Activated CD8-positive, alpha-beta T cell treated with anti-CD3 and anti-CD28 coated beads for 36 hours (primary cell): ENCODE measurements at regions not wholly inside any gene's neighbourhood (a gene's known extent, or its start where the extent isn't known, plus 50 kb on each side); places are given as distances from the start of the nearest gene placed in this dataset.

ENCODE experiments used
- ATAC-seq: fragments of 200-7000 bp; cut with Tn5 transposase; one replicate; pipeline ENCODE4 v1.10.0; 2021; ENCODE audit warnings: mild to moderate bottlenecking, moderate library complexity
- CTCF ChIA-PET: fragments of 350-600 bp; sonication (Branson Sonifier 250); formaldehyde crosslinking; loops from one replicate; lab custom pipeline; 2021; ENCODE audit warnings: antibody characterized with exemption; lab: Charles Lee
- POLR2A ChIA-PET: fragments of 350-600 bp; sonication (Branson Sonifier 250); formaldehyde crosslinking; loops from one replicate; lab custom pipeline; 2021; ENCODE audit warnings: antibody characterized with exemption; lab: Charles Lee
- DNase-seq: peaks from one replicate; pipeline ENCODE4 v3.0.0-alpha.2; 2020
- H3K27ac Mint-ChIP-seq: one replicate; pipeline ENCODE4 v1.8.0; 2021; ENCODE audit warnings: mild to moderate bottlenecking, mixed read lengths
- H3K27me3 Mint-ChIP-seq: one replicate; pipeline ENCODE4 v1.8.0; 2021; ENCODE audit warnings: mixed read lengths
- H3K36me3 Mint-ChIP-seq: one replicate; pipeline ENCODE4 v1.8.0; 2021; ENCODE audit warnings: low read depth, mixed read lengths
- H3K4me1 Mint-ChIP-seq: one replicate; pipeline ENCODE4 v1.8.0; 2021; ENCODE audit warnings: low read depth, mixed read lengths
- H3K4me3 Mint-ChIP-seq: one replicate; pipeline ENCODE4 v1.8.0; 2021; ENCODE audit warnings: mild to moderate bottlenecking, moderate library complexity, mixed read lengths
- H3K9me3 Mint-ChIP-seq: one replicate; pipeline ENCODE4 v1.8.0; 2021; ENCODE audit warnings: mixed read lengths
- intact Hi-C: fragments of 100-400 bp; cut with micrococcal nuclease; formaldehyde crosslinking; loops from one replicate; pipeline ENCODE4 v1.10.0; 2022
- TF ChIP-seq, protein P1 (sequence below): fragments of 200-600 bp; IDR thresholded peaks from one replicate; pipeline ENCODE4 v1.8.0; 2022; ENCODE audit warnings: antibody characterized with exemption, mild to moderate bottlenecking

DNA sequence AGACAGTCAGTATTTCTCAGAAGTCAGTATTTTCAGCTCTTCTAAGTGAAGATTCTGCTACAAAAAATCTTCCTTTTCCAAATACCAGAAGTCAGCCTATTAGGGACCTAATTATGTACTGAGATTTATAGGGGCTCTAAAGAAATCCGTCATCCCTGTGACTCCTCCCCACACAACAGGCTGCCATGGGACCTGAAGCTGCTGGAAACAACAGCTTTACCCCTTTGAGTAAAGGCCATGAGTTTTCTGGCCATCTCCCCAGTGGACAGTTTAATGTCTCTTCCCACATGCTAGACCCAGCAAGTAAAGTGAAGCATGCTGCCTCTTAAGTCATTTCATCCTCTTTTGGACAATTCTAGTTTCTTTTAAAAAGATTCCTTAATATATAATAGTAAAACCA is 255.7 kb upstream of the ACVR2A start:
- POLR2A ChIA-PET = no interaction called here

DNA sequence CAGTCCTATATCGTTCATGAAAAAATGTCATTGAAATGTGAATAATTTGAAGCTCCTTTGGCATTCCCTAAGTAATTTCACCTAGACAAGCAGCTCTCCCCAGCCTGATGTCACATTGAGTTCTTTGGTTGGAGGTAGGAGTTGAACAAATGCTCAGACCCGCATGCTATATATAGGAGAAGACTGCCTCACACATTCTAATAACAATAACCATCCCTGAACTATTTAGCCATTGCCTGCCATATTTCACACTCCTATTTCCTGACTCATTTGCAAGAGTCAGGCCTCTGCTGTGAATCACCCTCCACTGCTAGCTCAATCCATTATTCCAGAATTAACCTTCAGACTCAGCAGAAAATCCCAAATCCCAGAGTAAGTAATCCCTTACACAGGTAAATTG is 256.6 kb upstream of the ACVR2A start:
- Mint-ChIP-seq H3K9me3 (peaks cover 5% of the 10 kb centered on the region), H3K36me3 (no peaks in the 10 kb centered on the region), H3K27me3 (peaks cover 3% of the 10 kb centered on the region), H3K4me3 (no peak overlapping the region), H3K27ac (no peak overlapping the region), H3K4me1 (no peaks in the 10 kb centered on the region)
- intact Hi-C loops = no loop called here
- ChIA-PET POLR2A (no interaction called here), CTCF (no interaction called here)
- ATAC-seq (no peak), DNase-seq (no peak)
- TF ChIP-seq, protein P1, sequence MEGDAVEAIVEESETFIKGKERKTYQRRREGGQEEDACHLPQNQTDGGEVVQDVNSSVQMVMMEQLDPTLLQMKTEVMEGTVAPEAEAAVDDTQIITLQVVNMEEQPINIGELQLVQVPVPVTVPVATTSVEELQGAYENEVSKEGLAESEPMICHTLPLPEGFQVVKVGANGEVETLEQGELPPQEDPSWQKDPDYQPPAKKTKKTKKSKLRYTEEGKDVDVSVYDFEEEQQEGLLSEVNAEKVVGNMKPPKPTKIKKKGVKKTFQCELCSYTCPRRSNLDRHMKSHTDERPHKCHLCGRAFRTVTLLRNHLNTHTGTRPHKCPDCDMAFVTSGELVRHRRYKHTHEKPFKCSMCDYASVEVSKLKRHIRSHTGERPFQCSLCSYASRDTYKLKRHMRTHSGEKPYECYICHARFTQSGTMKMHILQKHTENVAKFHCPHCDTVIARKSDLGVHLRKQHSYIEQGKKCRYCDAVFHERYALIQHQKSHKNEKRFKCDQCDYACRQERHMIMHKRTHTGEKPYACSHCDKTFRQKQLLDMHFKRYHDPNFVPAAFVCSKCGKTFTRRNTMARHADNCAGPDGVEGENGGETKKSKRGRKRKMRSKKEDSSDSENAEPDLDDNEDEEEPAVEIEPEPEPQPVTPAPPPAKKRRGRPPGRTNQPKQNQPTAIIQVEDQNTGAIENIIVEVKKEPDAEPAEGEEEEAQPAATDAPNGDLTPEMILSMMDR = no peak

More for the DNA sequence above, 255.7 kb upstream of the ACVR2A start:
- peaks cover 5% of the 10 kb centered on the region for H3K9me3 Mint-ChIP-seq
- H3K27ac Mint-ChIP-seq = no peak overlapping the region
- TF ChIP-seq, protein P1 = no peak
- H3K36me3 Mint-ChIP-seq = no peaks in the 10 kb centered on the region
- no peak for ATAC-seq
- no peak for DNase-seq
- H3K4me3 Mint-ChIP-seq = no peak overlapping the region
- H3K27me3 Mint-ChIP-seq = peaks cover 3% of the 10 kb centered on the region
- intact Hi-C loops = no loop called here
- H3K4me1 Mint-ChIP-seq = no peaks in the 10 kb centered on the region
- CTCF ChIA-PET = no interaction called here

DNA sequence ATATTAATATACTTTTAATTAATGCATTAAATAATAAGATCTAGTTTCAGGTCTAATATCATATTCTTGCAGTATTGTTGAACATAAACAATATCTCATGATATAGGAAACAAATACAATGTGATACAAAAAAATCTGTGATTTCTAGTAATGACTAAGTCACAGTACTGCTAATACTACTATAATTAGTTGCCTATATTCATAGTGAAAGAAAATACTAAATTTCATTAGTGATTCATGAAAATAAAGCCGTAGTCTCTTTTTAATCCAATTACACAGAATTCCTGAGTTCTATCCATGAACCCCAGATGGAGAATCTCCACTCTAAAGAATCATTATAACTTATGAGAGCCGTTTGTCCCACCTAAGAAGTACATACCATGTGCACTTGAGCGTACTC is 266.3 kb upstream of the ACVR2A start:
- Mint-ChIP-seq H3K36me3 (no peaks in the 10 kb centered on the region), H3K4me3 (no peak overlapping the region), H3K27ac (no peak overlapping the region), H3K9me3 (peaks cover 3% of the 10 kb centered on the region), H3K4me1 (no peaks in the 10 kb centered on the region), H3K27me3 (no peaks in the 10 kb centered on the region)
- intact Hi-C loops = no loop called here
- TF ChIP-seq, protein P1 = no peak
- ChIA-PET CTCF (no interaction called here), POLR2A (no interaction called here)
- DNase-seq (no peak), ATAC-seq (no peak)

DNA sequence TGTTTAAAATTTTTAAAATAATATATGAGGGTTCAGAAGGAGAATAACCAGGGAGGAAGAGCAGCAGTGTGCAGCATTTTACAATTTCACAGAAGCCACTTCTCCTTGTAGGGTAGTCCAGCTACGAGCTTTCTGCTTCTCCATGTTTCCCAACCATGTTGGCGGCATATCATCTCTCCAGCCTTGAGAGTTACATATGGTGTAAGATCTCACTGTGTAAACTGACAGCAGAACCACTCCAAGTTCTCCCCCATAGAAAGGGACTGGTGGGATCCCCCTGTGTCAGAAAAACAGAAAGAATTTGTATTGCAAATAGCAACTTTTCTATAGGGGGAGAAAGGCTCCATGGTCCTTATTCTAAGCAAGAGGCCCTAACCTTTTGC is 266.8 kb upstream of the ACVR2A start:
- POLR2A ChIA-PET = no interaction called here
- intact Hi-C loops = no loop called here
- DNase-seq = no peak
- Mint-ChIP-seq H3K36me3 (no peaks in the 10 kb centered on the region), H3K9me3 (peaks cover 3% of the 10 kb centered on the region), H3K27ac (no peak overlapping the region), H3K27me3 (no peaks in the 10 kb centered on the region), H3K4me3 (no peak overlapping the region), H3K4me1 (no peaks in the 10 kb centered on the region)
- CTCF ChIA-PET = no interaction called here
- ATAC-seq = no peak
- TF ChIP-seq, protein P1 = no peak

DNA sequence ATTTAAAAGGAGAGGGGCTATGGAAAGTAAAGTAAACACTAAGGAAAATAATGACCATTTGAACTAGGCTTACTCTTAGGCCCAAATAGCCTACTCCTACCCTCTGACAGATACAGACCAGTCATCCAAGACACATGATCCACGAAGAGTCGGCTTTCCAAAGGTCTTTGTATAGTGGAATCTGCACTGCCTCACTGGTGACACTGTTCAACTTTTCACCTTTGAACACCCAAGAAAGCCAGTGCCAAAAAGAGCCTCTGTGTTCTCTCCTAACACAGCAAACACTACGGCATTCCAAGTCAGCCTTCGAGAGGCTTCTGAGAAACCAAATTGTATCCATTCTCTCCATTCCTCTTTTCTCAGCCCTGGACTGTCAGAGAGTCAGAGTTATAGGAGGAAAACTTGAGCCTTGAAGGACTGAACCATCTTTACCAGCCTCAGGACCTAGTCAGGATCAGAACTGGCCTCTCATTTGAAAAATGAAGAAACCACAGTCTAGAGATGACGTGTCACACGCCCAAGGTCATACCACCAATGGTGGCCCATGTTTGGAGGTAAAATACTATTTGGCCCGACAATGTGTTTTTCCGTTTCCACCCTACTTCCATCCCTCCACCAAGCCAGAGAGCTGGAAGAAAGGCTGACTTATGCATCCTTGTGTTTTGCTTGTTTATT is 267.4 kb upstream of the ACVR2A start:
- H3K36me3 Mint-ChIP-seq = no peaks in the 10 kb centered on the region
- H3K27me3 Mint-ChIP-seq = no peaks in the 10 kb centered on the region
- TF ChIP-seq, protein P1 = no peak
- H3K27ac Mint-ChIP-seq = no peak overlapping the region
- no peak overlapping the region for H3K4me3 Mint-ChIP-seq
- H3K4me1 Mint-ChIP-seq = no peaks in the 10 kb centered on the region
- ChIA-PET POLR2A (no interaction called here), CTCF (no interaction called here)
- intact Hi-C loops = no loop called here
- ATAC-seq = no peak
- no peak for DNase-seq
- H3K9me3 Mint-ChIP-seq = peaks cover 3% of the 10 kb centered on the region
